ENCODE measurements at regions not wholly inside any gene's neighbourhood (a gene's known extent, or its start where the extent isn't known, plus 50 kb on each side); places are given as distances from the start of the nearest gene placed in this dataset.

DNA sequence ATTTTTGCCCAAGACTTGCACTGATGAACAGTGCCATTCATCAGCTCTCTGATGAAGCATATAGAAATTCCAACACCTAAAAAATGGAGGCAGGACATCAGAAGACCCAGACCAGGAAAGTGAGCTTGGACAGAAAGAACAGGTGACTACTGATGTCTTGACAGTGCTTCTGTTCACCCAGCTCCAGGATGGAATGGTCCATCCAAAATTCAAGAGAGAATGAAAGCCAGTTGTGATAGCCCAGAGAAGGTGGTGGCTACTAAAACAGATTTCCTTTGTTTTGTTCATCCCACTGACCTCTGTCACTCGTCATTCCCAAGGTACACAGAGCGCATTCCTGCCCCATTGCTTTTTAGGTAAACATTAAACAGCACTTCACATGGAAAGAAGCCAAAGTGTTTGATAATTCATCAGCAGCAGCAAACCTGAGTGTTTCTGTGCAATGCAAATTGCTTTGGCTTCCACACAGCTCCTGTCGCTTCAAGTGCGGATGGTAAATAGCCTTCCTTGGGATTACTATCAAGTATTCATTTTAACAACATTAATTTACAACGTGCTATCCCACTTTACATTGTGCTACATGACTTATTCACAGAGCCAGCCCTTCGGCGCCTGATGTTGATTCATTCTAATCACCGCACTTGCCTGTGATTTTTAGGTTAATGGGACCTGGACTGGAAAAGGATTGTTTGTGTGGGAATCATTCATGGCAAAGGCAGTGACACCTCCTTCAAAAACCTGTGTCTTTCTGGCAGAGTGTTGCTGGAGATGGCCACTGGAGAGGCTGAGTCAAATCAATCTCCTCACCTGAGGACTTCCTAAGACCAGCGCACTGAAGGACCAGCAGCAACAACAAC is 65.1 kb upstream of the TOX3 start (continued):
- TF ChIP-seq, protein P1, sequence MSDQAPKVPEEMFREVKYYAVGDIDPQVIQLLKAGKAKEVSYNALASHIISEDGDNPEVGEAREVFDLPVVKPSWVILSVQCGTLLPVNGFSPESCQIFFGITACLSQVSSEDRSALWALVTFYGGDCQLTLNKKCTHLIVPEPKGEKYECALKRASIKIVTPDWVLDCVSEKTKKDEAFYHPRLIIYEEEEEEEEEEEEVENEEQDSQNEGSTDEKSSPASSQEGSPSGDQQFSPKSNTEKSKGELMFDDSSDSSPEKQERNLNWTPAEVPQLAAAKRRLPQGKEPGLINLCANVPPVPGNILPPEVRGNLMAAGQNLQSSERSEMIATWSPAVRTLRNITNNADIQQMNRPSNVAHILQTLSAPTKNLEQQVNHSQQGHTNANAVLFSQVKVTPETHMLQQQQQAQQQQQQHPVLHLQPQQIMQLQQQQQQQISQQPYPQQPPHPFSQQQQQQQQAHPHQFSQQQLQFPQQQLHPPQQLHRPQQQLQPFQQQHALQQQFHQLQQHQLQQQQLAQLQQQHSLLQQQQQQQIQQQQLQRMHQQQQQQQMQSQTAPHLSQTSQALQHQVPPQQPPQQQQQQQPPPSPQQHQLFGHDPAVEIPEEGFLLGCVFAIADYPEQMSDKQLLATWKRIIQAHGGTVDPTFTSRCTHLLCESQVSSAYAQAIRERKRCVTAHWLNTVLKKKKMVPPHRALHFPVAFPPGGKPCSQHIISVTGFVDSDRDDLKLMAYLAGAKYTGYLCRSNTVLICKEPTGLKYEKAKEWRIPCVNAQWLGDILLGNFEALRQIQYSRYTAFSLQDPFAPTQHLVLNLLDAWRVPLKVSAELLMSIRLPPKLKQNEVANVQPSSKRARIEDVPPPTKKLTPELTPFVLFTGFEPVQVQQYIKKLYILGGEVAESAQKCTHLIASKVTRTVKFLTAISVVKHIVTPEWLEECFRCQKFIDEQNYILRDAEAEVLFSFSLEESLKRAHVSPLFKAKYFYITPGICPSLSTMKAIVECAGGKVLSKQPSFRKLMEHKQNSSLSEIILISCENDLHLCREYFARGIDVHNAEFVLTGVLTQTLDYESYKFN (CRISPR knock-in tag; conservative IDR thresholded peaks at IDR 0.05), result peak; percentile 99
- TF ChIP-seq ZFP90 (CRISPR knock-in tag; IDR thresholded peaks at IDR 0.05; ENCODE audit: borderline replicate concordance) (no peak), AKAP8 (CRISPR knock-in tag; IDR thresholded peaks at IDR 0.05) (peak; percentile 48; the same call in 1 of the 2 replicates), RBFOX2 (IDR thresholded peaks at IDR 0.05; ENCODE audit: low read depth, low read length) (peak; percentile 54; the same call in 1 of the 2 replicates), ZFP41 (CRISPR knock-in tag; IDR thresholded peaks at IDR 0.05; ENCODE audit: borderline replicate concordance) (no peak), ZNF570 (CRISPR knock-in tag; IDR thresholded peaks at IDR 0.05; ENCODE audit: borderline replicate concordance) (no peak), CBX2 (IDR thresholded peaks at IDR 0.05; ENCODE audit: low read depth, low read length) (no peak), CBX2 (CRISPR knock-in tag; IDR thresholded peaks at IDR 0.05; ENCODE audit: low read depth) (no peak), KAT8 (CRISPR knock-in tag; IDR thresholded peaks at IDR 0.05) (peak; percentile 85), MYNN (CRISPR knock-in tag; IDR thresholded peaks at IDR 0.05; ENCODE audit: low read depth) (no peak), IKZF1 (IDR thresholded peaks at IDR 0.05) (no peak), ZNF788 (CRISPR knock-in tag; IDR thresholded peaks at IDR 0.05; ENCODE audit: borderline replicate concordance) (peak; percentile 95), MEIS1 (CRISPR knock-in tag; IDR thresholded peaks at IDR 0.05; ENCODE audit: borderline replicate concordance) (peak; percentile 96), NFE2L2 (IDR thresholded peaks at IDR 0.05; ENCODE audit: low read length) (no peak), GATAD2A (CRISPR knock-in tag; IDR thresholded peaks at IDR 0.05) (peak; percentile 98), HMG20A (CRISPR knock-in tag; IDR thresholded peaks at IDR 0.05; ENCODE audit: borderline replicate concordance) (peak; percentile 97), ZBTB42 (CRISPR knock-in tag; IDR thresholded peaks at IDR 0.05) (no peak), MIER2 (CRISPR knock-in tag; IDR thresholded peaks at IDR 0.05) (peak; percentile 84), ZNF616 (CRISPR knock-in tag; IDR thresholded peaks at IDR 0.05; ENCODE audit: low read depth) (no peak), TCF7 (IDR thresholded peaks at IDR 0.05; ENCODE audit: low read depth) (peak; percentile 70; the same call in 1 of the 2 replicates)
- TF ChIP-seq, protein P2, sequence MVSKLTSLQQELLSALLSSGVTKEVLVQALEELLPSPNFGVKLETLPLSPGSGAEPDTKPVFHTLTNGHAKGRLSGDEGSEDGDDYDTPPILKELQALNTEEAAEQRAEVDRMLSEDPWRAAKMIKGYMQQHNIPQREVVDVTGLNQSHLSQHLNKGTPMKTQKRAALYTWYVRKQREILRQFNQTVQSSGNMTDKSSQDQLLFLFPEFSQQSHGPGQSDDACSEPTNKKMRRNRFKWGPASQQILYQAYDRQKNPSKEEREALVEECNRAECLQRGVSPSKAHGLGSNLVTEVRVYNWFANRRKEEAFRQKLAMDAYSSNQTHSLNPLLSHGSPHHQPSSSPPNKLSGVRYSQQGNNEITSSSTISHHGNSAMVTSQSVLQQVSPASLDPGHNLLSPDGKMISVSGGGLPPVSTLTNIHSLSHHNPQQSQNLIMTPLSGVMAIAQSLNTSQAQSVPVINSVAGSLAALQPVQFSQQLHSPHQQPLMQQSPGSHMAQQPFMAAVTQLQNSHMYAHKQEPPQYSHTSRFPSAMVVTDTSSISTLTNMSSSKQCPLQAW (CRISPR knock-in tag; IDR thresholded peaks at IDR 0.05), result peak; percentile 100
- TF ChIP-seq, protein P3, sequence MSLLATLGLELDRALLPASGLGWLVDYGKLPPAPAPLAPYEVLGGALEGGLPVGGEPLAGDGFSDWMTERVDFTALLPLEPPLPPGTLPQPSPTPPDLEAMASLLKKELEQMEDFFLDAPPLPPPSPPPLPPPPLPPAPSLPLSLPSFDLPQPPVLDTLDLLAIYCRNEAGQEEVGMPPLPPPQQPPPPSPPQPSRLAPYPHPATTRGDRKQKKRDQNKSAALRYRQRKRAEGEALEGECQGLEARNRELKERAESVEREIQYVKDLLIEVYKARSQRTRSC (CRISPR knock-in tag; IDR thresholded peaks at IDR 0.05; ENCODE audit: low read depth), result 0 out of 2 replicates have a peak, but pooled peaks have one; percentile 56
- TF ChIP-seq, protein P4, sequence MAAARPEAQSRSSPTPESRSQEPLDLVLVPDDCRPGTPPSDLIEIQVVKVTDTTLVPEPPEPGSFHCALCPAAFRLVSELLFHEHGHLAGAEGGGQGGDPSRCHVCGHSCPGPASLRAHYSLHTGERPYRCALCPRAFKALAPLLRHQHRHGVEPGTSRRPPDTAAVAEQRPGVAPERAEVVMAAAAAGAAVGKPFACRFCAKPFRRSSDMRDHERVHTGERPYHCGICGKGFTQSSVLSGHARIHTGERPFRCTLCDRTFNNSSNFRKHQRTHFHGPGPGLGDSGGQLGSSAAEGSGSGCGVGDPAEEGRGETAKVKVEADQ (CRISPR knock-in tag; IDR thresholded peaks at IDR 0.05; ENCODE audit: borderline replicate concordance), result 0 out of 2 replicates have a peak, but pooled peaks have one; percentile 63
- TF ChIP-seq, protein P5, sequence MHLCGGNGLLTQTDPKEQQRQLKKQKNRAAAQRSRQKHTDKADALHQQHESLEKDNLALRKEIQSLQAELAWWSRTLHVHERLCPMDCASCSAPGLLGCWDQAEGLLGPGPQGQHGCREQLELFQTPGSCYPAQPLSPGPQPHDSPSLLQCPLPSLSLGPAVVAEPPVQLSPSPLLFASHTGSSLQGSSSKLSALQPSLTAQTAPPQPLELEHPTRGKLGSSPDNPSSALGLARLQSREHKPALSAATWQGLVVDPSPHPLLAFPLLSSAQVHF (CRISPR knock-in tag; IDR thresholded peaks at IDR 0.05), result no peak
